ENCODE measurements at regions not wholly inside any gene's neighbourhood (a gene's known extent, or its start where the extent isn't known, plus 50 kb on each side); places are given as distances from the start of the nearest gene placed in this dataset.

DNA sequence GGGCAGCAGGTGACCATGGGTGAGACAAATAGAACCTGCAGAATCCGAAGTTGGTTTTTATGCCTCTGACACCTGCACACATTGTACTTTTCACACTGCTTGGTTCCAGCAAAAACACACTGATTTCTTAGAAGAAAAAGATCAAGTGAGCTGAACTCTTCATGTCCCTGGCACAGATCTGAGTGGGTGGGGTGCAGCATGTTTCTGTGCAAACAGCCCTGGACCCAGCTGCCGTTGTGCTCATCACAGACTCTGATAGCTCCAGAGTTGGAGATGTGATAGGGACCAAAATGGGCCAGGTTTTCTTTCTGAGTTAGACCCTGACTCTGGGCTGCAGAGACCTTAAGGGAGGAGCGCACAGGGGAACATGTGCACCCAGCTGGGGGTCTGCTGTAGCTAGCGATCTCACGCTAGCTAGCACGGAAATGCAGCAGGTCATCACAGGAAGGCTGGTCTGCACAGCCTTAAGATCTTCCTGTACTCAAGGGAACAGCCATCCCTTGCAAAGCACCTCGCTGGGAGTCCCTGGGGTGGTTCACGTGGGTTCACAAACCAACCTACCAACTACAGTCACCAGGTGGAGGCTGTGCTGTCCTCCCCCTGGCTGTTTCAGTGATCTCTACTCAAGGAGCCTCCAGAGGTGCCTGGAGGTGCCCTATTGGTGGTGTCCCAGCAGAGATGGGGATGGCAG, 291.1 kb downstream of the PTPRU start:
- TF ChIP-seq, protein P1, sequence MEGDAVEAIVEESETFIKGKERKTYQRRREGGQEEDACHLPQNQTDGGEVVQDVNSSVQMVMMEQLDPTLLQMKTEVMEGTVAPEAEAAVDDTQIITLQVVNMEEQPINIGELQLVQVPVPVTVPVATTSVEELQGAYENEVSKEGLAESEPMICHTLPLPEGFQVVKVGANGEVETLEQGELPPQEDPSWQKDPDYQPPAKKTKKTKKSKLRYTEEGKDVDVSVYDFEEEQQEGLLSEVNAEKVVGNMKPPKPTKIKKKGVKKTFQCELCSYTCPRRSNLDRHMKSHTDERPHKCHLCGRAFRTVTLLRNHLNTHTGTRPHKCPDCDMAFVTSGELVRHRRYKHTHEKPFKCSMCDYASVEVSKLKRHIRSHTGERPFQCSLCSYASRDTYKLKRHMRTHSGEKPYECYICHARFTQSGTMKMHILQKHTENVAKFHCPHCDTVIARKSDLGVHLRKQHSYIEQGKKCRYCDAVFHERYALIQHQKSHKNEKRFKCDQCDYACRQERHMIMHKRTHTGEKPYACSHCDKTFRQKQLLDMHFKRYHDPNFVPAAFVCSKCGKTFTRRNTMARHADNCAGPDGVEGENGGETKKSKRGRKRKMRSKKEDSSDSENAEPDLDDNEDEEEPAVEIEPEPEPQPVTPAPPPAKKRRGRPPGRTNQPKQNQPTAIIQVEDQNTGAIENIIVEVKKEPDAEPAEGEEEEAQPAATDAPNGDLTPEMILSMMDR (IDR thresholded peaks at IDR 0.05), result no peak
- TF ChIP-seq EP300 (IDR thresholded peaks at IDR 0.05), result no peak
